ENCODE measurements at regions not wholly inside any gene's neighbourhood (a gene's known extent, or its start where the extent isn't known, plus 50 kb on each side); places are given as distances from the start of the nearest gene placed in this dataset.
A peak's percentile ranks its signal among the peaks of the same experiment; 100 is the strongest.

GRCh38 chr1:207971331-207972219 lies 60.6 kb upstream of the CD34 start:
- no peak for ATAC-seq (ENCODE audit: poor library complexity)
- intact Hi-C loops (cut with DNase I), result no loop called here
- no peak for DNase-seq

DNA sequence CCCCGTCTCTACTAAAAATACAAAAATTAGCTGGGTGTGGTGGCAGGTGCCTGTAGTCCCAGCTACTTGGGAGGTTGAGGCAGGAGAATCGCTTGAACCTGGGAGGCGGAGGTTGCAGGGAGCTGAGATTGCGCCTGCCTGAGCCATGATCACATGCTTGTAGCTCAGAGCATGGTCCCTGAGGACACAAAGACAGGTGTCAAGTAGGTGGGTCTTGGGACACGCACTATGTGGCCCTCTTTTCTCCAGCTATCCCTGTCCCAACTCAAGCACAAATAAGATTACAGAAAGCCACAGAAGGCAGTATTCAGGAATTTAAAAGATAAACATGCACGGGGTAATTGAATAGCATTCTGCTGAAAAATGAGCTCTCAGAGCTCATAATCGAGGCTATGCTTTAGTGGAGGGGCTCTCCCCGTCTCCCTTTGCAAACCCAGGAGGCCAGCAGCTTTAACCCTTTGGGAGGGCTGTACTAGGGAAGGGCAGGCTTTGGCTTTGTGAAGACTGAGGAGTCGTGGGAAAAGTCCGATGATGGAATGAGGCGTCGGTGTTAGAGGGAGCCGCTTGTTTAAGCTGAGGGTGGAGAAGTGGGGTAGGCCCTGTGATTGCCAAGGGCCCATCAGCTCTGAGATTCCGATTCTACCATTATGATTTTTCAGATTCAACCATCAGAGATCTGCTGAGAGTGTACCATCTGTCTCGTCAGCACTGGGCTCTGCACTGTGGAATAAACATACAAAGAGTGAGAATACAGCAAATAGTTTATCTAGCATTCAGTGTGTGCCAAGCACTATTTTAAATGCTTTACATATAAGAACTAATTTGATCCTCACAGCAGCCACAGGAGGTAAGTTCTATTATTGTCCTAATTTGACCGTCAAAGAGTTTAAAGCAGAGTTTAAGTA lies 59.7 kb upstream of the CD34 start:
- DNase-seq (no peak), ATAC-seq (ENCODE audit: poor library complexity) (no peak)
- intact Hi-C loops (cut with DNase I), result no loop called here

DNA sequence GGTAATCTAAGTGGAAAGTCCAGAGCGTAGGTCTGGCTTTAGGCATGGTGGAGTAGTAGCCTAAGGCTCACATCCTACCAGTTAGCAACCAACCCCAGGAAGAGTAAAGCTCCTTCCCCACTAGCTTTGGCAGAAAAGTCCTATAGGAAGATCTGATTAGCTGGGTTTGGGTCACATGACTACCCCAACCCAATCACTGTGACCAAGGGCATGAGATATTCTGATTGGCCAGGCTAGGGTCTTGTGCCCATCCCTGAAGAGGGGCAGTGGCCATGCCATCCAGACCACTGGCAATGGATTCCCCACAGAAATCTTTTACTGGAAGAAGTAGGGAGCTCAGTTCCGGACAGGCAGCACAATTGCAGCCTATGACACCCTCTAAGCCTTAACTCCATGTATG lies 58.6 kb upstream of the CD34 start:
- no peak for ATAC-seq (ENCODE audit: poor library complexity)
- DNase-seq, result no peak
- intact Hi-C loops (cut with DNase I), result loop anchor here (10.0 kb wide), 1 partner anchor 145 kb away; no protein-coding TSS in a partner anchor

- ATAC-seq (ENCODE audit: poor library complexity), result no peak
- intact Hi-C loops (cut with DNase I), result loop anchor here (10.0 kb wide), 1 partner anchor 144 kb away; no protein-coding TSS in a partner anchor
- no peak for DNase-seq
Measured at GRCh38 chr1:207968521-207969009, 57.6 kb upstream of the CD34 start.

DNA sequence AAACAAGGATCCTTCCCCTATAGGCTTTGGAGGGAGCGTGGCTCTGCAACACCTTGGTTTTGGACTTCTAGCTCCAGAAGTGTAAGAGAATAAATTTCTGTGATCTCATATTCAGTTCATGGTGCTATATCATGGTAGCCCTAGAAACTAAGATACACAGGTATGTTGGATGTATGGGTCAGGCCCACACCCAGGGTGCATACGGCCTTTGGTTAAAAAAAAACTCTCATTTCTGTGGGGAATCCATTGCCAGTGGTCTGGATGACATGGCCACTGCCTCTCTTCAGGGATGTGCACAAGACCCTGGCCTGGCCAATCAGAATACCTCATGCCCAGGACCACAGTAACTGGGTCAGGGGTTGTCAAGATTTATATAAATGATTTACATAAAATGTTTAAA lies 56.8 kb upstream of the CD34 start:
- DNase-seq, result no peak
- intact Hi-C loops (cut with DNase I), result loop anchor here (10.0 kb wide), 1 partner anchor 143 kb away; no protein-coding TSS in a partner anchor
- no peak for ATAC-seq (ENCODE audit: poor library complexity)

- intact Hi-C loops (cut with DNase I), result loop anchor here (10.0 kb wide), 1 partner anchor 142 kb away; no protein-coding TSS in a partner anchor
- DNase-seq (no peak), ATAC-seq (ENCODE audit: poor library complexity) (no peak)
Measured at GRCh38 chr1:207966521-207966920, 55.6 kb upstream of the CD34 start.

DNA sequence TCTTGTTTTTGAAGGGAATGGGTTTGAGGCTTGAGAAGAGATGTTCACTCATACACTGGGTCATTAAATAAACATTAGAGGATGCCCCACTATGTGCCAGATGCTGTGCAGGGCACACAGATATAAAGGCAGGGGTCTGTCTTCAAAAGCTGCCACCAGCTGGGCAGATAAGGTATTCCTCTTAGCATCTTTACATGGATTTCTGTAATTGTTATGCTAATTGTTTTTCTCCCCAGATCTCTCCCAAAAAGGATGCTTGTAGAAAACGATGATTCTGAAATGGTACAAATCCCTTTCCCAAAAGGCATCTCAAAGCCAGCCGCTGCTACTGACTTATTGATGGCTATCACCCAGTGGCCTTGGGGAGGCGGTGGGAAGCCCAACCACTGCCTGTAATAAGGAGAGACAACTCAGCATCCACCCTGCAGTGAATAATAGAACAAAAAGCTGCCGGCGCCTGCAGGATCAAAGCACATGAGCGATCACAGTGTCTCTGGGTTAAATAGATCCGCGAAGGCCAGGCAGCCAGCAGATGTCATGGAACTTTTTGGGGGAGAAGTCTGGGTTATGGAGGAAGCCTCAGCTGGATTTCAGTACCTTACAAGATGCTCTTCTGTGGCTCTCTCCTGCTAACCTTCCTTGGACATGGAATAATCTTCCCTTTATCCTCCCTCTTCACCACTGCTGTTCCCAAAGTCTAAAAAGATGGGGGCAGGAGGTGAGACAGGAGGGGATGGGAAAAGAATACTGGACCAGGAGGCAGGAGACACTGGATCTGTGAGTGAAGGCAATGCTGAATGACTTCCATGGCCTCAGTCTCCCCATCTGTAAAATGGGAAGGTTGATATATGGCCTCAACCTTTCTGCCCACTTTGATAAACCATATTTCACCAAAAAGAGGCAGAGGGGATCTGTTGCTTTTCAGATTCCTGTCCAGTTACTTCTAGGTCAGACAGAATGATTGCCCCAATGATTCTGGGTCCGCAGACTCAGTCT lies 54.8 kb upstream of the CD34 start:
- no peak for ATAC-seq (ENCODE audit: poor library complexity)
- intact Hi-C loops (cut with DNase I), result loop anchor here (10.0 kb wide), 1 partner anchor 141 kb away; no protein-coding TSS in a partner anchor
- DNase-seq, result no peak

DNA sequence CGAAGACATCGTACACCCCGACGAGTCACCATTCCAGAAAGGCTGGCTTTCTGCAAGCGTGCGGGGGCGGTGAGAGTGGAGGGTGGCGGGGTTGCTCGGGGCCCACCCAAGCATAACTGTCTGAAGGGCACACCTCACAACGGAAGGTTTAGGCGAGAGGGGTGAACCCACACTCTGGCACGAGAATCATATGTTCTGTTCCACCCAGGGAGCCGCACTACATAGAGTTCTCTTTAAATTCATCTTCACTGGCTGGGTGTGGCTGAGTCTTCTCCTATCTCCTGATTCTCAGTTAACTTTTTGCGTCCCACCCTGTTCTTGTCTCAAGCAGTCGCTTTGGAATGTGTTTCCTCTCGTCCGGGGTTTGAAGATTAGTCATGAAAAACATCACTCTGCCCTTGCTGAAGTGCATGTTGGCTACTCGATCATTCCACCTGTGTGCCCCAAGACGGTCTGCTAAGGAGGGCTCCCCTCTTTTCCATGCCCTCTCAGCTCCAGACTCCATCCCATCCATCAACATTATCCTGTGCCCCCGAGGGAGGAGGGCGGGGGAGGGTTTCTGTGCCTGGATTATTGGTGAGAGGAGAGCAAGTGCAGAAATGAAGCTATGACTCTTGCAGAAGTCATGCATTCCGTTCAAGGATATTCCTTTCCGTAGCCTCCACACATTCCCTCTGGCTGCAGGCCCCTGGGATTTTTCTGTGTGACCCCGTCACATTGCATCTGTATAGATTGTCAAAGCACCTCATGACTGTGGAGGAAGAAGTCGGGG lies 53.5 kb upstream of the CD34 start:
- no peak for DNase-seq
- intact Hi-C loops (cut with DNase I), result loop anchor here (10.0 kb wide), 1 partner anchor 140 kb away; no protein-coding TSS in a partner anchor
- ATAC-seq (ENCODE audit: poor library complexity), result peak; percentile 1

DNA sequence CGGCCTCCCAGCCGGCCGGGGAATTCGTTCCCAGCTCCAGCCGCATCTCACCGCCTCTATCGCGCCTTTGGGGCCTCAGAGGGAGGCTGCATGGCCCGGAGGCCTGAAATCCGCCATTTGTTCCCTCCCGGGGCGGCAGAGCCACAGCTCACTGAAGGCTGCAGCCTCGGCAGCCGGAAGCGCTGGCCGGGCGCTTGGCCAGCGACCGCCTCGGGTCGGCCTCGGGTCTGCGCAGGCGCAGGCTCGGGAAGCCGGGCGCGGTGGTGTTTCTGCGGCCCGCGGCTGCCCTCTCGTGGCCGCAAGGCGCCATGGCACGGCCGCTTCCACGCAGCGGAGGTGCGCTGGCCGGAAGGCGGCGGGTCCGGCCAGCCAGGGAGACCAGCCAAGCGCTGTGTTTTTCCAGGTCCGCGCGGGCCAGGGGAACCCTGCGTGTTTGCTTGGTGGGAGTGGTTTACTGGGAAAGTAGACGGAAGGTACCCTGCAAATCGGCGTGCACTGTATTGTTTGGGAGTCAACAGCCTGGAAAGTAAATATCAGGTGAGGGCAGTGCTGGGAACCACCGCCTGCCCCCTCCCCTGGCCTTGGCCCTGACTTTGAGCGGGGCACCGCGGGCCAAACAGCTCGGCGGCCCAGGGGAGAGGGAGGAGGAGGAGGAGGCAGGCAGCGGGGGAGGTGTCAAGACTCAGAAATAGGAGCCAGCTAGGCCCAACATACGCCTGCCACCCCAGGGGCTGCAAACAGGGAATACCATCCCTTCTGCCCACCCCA lies 52.7 kb upstream of the CD34 start:
- intact Hi-C loops (cut with DNase I), result loop anchor here (2.0 to 10.0 kb wide), 2 partner anchors 67 to 139 kb away; no protein-coding TSS in a partner anchor
- ATAC-seq (ENCODE audit: poor library complexity) (peak; percentile 85), DNase-seq (peak; percentile 96)

DNA sequence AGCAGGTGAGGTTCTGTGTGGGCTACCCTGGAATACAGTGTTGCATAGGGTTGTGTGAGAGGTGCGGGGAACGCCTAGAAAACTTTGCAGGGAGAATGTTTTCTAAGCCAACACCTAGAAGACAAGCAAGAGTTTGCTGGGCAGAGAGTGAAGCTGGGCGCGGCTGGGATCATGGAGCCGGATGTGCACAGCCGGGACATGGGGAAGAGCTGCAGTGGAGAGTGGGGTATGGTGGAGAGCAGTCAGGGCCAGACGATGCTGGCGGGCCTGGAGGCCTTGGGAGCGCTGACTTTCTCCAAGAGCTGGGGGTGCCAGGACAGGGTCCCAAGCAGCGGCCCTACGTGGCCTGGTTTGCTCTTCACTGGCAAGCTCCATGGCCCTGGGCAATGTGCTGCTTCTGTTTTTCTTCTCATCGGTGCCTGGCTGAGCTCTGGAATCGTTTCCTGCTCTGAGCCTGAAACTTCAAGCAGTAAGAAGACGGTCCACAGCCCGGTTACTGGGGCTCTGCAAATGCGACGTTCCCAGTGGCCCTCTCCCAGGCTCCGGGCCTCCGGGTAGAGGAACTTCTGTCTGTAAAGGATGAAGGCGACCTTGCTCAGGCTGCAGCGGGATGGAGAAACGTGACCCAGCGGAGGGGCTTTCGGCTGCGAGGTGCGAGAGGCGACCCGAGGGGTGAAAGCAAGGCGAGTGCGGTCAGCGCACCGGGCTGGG lies 51.9 kb upstream of the CD34 start:
- DNase-seq (peak; percentile 78), ATAC-seq (ENCODE audit: poor library complexity) (peak; percentile 28)
- intact Hi-C loops (cut with DNase I), result loop anchor here (2.0 to 10.0 kb wide), 2 partner anchors 66 to 138 kb away; no protein-coding TSS in a partner anchor

Measured in Right ventricle myocardium superior (tissue), 1 donor.